Kidney epithelial cell (primary cell): ENCODE measurements at regions not wholly inside any gene's neighbourhood (a gene's known extent, or its start where the extent isn't known, plus 50 kb on each side); places are given as distances from the start of the nearest gene placed in this dataset.
A peak's percentile ranks its signal among the peaks of the same experiment; 100 is the strongest.

Experiments used
- DNase-seq: peaks from one replicate; pipeline ENCODE4 v3.0.0-alpha.2; 2010; ENCODE audit warnings: low read depth
- H3K27me3 ChIP-seq: 2 replicates; pipeline ENCODE4 v1.6.0; 2011; ENCODE audit warnings: low read length; ENCODE audit not compliant: control insufficient read depth, insufficient read depth
- H3K36me3 ChIP-seq: 2 replicates; pipeline ENCODE4 v1.5.1; 2011; ENCODE audit warnings: low read length; ENCODE audit not compliant: control insufficient read depth, insufficient read depth
- H3K4me3 ChIP-seq: 2 replicates; pipeline ENCODE4 v1.5.1; 2011; ENCODE audit warnings: low read depth, mild to moderate bottlenecking, control low read depth, low read length
- CTCF ChIP-seq: IDR thresholded peaks from 2 replicates; pipeline ENCODE4 v1.5.1; 2011; ENCODE audit warnings: mild to moderate bottlenecking, moderate library complexity, low read length, control low read depth, inconsistent platforms; ENCODE audit not compliant: insufficient read depth, poor library complexity, severe bottlenecking

DNA sequence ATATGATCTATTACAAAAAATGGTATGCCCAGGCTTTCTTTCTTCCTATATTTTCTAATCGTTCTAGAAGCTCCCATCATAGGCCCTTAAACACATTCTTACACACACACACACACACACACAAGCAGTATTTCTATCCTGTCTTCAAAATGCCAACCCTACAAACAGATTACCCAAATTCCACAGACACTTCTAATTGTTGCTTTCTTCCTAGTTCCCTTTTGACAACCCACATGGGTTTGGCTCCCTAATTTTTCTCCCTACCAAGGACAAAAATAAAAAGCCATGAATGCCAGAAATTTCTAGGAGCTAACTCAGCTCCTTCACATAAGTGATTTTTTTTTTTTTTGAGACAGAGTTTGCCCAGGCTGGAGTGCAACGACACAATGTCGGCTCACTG lies 60.3 kb upstream of the NTF3 start:
- DNase-seq = no peak
- Histone ChIP-seq H3K4me3 (no peak overlapping the region), H3K27me3 (no peaks in the 10 kb centered on the region), H3K36me3 (no peaks in the 10 kb centered on the region)
- TF ChIP-seq CTCF = no peak

DNA sequence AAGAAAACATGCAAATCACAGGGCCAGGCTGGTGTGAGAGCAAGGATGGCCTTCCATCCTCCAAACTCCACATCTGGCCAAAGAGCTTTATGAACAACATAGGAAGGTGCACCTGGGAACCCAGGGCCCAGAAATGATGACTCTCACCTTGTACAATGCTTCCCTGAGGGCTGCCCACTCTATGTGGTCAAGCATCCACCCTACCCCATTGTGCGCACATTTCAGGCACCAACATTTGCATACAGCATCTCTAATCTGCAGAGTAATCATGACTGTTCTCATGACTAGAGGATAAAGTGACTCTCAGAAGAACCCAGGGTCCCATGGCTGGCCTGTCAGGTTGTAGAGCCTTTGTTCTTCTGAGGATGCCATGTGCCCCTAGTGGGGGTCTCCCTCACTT lies 57.2 kb upstream of the NTF3 start:
- no peak for DNase-seq
- no peak for TF ChIP-seq CTCF
- no peak overlapping the region for H3K4me3 ChIP-seq
- no peaks in the 10 kb centered on the region for H3K27me3 ChIP-seq
- no peaks in the 10 kb centered on the region for H3K36me3 ChIP-seq

- H3K27me3 ChIP-seq = no peaks in the 10 kb centered on the region
- TF ChIP-seq CTCF = no peak
- DNase-seq = no peak
- no peaks in the 10 kb centered on the region for H3K36me3 ChIP-seq
- no peak overlapping the region for H3K4me3 ChIP-seq
These were observed 56.2 kb upstream of the NTF3 start for GRCh38 chr12:5375547-5376295.

DNA sequence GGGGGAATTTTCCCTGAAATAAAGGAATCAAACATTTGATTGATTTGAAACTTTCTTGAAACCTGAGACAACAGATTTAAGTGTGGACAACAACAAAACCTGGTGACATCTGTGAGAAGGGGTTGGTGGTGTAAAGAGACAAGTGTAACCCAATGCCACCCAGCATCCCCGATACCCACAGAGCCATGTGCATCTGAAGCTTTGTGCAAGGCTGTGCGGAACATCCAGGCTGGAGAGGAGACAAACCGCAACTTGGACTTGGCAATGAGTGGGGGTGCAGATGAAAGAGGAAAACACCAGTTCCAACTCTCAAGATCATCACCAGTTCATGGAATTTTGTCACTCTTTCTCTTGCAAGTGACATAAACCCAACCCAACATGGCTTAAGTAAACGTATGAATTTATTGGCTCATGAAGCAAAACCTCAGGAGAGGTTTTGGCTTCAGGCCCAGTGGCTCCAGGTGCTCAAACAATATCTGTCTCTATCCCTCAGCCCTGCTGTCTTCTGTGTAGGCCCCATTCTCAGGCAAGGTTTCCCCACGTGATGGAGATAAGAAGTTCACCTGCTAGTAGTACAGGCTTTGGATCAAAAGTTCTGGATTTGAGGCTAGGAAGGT lies 55.2 kb upstream of the NTF3 start:
- no peak for DNase-seq
- no peak for TF ChIP-seq CTCF
- Histone ChIP-seq H3K36me3 (no peaks in the 10 kb centered on the region), H3K27me3 (no peaks in the 10 kb centered on the region), H3K4me3 (no peak overlapping the region)

GRCh38 chr12:5377997-5378592 lies 53.8 kb upstream of the NTF3 start:
- no peak overlapping the region for H3K4me3 ChIP-seq
- no peak for TF ChIP-seq CTCF
- no peaks in the 10 kb centered on the region for H3K27me3 ChIP-seq
- H3K36me3 ChIP-seq = no peaks in the 10 kb centered on the region
- DNase-seq = peak; percentile 39
